Fibroblast of lung (primary cell): ENCODE measurements at regions not wholly inside any gene's neighbourhood (a gene's known extent, or its start where the extent isn't known, plus 50 kb on each side); places are given as distances from the start of the nearest gene placed in this dataset.

ENCODE experiments used
- EZH2 ChIP-seq: IDR thresholded peaks from 2 replicates; pipeline ENCODE4 v1.5.1; 2012; ENCODE audit warnings: low read length, control low read depth, mild to moderate bottlenecking; ENCODE audit errors: missing control alignments
- TF ChIP-seq, protein P1 (sequence below), 2 donors: IDR thresholded peaks in 1 of 2; conservative IDR thresholded peaks in 1 of 2; 1 replicate in 1 of 2; 2 replicates in 1 of 2; pipeline ENCODE4 v1.5.1; 2011 to 2012; ENCODE audit warnings: low read length in 2 of 2, control low read depth in 1 of 2, inconsistent platforms in 1 of 2, low read depth in 1 of 2, mild to moderate bottlenecking in 1 of 2

DNA sequence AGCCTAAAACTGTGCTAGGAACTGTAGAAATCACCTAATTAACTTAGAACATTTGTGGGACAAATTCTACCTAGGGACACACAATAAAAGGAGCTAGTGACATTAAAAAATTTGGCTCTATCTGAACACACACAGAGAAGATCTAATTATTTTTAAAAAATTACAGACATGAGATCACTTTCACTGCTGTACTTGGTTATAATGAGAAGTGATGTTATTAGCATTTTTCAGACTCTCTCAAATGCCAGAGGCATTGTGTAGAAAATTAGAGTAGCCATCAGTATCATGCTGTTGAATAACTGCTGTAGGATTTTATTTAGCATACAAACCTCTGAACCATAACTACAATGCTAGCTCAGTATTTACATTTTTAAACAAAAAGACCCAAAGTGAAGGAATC lies 109.1 kb upstream of the ANK2 start:
- TF ChIP-seq, protein P1, sequence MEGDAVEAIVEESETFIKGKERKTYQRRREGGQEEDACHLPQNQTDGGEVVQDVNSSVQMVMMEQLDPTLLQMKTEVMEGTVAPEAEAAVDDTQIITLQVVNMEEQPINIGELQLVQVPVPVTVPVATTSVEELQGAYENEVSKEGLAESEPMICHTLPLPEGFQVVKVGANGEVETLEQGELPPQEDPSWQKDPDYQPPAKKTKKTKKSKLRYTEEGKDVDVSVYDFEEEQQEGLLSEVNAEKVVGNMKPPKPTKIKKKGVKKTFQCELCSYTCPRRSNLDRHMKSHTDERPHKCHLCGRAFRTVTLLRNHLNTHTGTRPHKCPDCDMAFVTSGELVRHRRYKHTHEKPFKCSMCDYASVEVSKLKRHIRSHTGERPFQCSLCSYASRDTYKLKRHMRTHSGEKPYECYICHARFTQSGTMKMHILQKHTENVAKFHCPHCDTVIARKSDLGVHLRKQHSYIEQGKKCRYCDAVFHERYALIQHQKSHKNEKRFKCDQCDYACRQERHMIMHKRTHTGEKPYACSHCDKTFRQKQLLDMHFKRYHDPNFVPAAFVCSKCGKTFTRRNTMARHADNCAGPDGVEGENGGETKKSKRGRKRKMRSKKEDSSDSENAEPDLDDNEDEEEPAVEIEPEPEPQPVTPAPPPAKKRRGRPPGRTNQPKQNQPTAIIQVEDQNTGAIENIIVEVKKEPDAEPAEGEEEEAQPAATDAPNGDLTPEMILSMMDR (conservative IDR thresholded peaks at IDR 0.05 in 1 of 2, IDR thresholded peaks at IDR 0.05 in 1 of 2; ENCODE audit: low read depth in 1 of 2, low read length in 2 of 2) = no peak
- no peak for TF ChIP-seq EZH2
